ENCODE measurements at regions not wholly inside any gene's neighbourhood (a gene's known extent, or its start where the extent isn't known, plus 50 kb on each side); places are given as distances from the start of the nearest gene placed in this dataset.

DNA sequence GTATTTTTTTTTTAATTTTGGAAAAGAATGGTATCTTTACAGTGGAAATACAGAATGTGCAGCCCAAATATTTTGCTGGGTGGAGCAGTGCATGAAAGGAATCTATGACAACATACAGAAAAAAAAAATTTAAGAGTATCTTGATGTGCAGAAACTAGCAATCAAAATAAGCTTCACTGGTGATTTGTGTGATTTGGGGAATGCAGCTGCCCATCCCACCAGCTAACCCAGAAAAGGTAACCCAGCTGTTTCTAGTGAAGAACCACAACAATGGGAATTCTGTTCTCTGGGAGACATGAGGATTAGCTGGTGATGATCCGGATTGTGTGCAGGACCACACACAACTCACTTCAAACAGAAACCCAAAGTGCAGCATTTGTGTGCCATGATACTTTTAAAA lies 375.5 kb downstream of the SEMA3D start:
- TF ChIP-seq GATA2 (IDR thresholded peaks at IDR 0.05; ENCODE audit: low read depth, low read length) (no peak), GATA3 (IDR thresholded peaks at IDR 0.05; ENCODE audit: low read depth, low read length) (no peak)

All from SH-SY5Y (cell line).